SKM-1 (cell line): ENCODE measurements at regions not wholly inside any gene's neighbourhood (a gene's known extent, or its start where the extent isn't known, plus 50 kb on each side); places are given as distances from the start of the nearest gene placed in this dataset.
"Not testable (repeated sequence)": the region's sequence is repeated elsewhere in the genome, so short reads cannot be mapped to it uniquely, and the experiment has no call there.

Experiments used
- DNase-seq: peaks from one replicate; lab custom pipeline; 2025; ENCODE audit not compliant: unreplicated experiment; lab: John Stamatoyannopoulos, UW

GRCh38 chr7:131124001-131124629 is 203.6 kb upstream of the MKLN1 start:
- DNase-seq, result no peak

GRCh38 chr7:131124867-131125266 is 202.8 kb upstream of the MKLN1 start:
- DNase-seq, result no peak

DNA sequence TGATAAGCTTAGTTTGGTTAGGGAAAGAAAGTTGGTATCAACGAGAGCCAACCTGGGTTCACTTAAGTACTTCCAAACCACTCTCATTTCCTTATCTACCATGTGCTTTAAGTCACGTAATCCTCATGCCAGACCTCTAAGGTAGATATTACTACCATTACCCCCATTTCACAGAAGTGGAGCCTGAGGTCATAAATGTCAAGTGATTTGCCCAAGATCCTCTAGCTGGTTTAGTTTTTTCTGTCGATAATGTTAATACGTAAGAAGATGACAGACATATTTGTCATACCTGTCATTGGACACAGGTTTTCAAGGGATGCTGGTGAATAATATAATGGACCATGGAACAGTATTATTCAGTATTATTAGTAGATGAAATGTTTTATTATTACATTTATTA is 197.4 kb upstream of the MKLN1 start:
- no peak for DNase-seq

DNA sequence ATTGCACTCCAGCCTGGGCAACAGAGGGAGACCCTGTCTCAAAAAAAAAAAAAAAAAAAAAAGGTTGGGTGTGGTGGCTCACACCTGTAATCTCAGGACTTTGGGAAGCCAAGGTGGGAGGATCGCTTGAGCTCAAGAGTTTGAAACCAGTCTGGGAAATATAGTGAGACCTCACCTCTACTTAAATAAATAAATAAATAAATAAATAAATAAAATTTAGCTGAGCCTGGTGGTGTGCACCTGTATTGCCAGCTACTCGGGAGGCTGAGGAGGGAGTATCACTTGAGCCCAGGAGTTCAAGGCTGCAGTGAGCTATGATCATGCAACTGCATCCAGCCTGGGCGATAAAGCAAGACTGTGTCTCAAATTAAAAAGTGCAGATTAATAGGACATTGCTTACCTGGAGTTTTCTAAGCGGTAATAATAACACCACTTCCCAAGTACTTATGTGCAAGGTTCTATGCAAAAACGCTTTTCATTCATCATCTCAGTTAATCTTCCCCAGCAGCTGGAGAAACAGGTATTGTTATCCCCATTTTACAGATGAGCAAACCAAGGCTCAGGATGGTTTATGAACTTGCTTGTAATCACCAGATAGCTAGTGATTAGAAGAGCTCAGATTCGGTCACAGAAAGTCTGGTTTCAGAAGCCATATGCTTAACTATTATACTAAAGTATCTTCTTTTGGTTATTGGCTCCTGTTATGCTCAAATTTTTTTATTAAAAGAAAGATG is 196.5 kb upstream of the MKLN1 start:
- DNase-seq, result no peak

DNA sequence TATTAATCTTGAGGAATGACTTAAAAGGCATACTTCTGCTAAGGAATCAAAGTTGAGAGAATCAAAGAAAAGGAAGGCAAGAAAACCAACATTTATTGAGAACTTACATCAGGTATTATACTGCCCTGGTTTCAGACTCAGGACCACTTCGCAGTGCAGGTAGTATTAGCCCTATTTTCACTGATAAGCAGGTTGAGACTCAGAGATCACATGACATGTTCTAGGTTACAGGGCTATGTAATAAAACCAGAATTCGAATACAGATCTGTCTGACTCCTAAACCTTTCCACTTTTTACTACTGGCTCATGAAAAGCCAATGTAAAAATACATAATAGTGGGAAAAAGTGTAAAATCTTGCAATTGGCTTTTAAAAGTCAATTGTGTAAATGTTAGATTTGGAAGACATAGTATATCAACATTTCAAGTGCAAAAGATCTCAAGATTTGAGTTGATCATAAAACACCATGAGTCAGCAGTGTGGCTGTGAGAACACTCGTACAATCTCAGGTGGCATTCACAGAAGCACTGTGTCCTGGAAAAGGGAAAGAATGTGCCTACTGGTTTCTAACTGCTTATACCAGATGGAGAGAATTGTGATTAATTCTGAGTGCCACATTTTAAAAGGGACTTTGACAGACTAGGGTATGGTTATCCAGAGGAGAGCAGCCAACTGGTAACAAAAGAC is 195.8 kb upstream of the MKLN1 start:
- no peak for DNase-seq

DNA sequence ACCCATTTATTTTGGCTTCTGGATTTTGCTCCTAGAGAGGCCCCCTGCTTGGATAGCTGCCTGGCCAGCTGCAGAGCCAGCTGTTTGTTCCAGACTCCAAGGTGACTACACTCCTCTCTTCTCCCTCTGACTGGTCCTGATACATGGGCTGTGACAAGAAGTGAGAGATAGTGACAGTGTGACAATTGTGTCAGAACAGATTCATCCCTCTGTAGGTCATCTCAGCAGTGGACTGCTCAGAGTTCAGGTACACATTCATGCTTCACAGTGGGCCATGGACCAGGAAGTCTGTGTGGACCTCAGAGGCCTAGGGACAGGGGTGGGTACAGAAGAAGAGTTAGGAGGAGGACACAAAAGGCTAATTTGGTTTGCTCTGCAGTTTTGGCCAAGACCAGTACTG is 188.2 kb upstream of the MKLN1 start:
- DNase-seq, result no peak

GRCh38 chr7:131141443-131141967 is 186.2 kb upstream of the MKLN1 start:
- no peak for DNase-seq

- no peak for DNase-seq
Measured at GRCh38 chr7:131143869-131144268, 183.8 kb upstream of the MKLN1 start.

GRCh38 chr7:131145026-131145425 is 182.7 kb upstream of the MKLN1 start:
- no peak for DNase-seq

- DNase-seq, result no peak
Measured at GRCh38 chr7:131145770-131146169, 181.9 kb upstream of the MKLN1 start.

GRCh38 chr7:131147604-131148003 is 180.1 kb upstream of the MKLN1 start:
- no peak for DNase-seq

- no peak for DNase-seq
Measured at GRCh38 chr7:131148258-131148657, 179.4 kb upstream of the MKLN1 start.

DNA sequence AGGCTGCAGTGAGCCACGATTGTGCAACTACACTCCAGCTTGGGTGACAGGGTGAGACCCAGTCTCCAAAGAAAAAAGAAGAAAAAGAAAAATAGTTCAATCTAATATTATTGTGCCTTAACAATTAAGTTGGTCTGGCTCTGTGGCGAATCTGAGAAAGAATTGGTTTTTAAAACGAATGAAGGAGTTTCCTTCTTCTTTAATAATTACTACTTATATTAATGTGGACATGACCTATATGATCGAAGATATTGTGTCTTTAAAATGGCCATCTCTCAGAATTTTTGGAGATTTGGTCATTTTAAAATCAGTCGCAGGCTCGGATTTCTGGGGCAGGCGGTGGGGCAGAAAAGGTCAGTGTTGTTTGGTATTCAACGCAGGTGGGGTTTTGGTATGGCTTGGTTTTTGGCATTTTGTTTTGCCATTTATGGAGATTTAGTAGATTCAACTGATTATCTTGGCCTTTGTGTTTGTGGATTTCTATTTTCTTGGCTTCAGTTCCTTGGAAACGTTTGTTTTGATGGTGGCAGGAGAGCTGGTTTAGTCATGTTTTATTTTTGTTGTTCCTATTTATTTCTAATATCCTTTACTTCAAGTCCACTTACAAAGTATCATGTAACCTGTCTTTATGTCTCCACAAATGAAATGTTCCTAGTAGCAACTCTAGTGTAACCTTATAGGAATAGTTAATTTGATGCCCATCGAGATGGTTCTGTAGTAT is 178.8 kb upstream of the MKLN1 start:
- DNase-seq, result no peak

- no peak for DNase-seq
Measured at GRCh38 chr7:131149429-131149773, 178.3 kb upstream of the MKLN1 start.

GRCh38 chr7:131149840-131150239 is 177.8 kb upstream of the MKLN1 start:
- DNase-seq, result no peak

DNA sequence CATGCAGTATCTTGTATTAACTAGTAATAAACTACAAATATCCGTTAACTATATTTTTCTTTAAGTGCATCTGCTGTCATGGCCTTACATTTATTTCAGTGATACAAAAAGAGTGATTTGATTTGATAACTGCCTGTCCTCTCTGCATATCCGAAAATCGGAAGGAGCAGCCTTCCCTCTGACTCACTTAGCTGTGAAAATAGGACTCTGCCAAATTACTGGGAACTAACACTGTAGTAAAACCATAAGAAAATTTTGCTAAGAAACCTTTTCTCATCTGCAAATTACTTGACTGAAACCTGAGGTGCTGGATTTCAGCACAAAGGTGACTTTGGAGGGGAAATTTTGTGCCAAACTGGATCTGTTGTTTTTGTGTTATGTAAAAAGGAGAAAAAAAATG is 176.6 kb upstream of the MKLN1 start:
- DNase-seq, result no peak

DNA sequence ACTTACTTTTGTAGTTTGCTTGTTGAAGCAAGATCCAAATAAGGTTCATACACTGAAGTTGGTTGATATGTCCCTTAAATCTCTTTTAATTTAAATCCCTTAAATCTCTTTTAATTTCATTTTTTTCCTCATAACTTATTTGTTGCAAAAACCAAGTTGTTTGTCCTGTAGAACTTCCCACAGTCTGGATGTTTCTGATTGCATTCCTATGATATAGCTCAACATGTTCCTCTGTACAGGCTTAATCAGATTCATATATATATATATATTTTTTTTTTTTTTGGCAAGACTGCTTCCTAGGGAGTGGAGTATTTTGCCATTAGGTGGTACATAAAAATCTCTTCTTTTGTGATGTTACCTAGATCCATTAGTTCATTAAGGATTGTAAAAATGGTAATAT is 174.9 kb upstream of the MKLN1 start:
- no peak for DNase-seq

GRCh38 chr7:131154380-131154779 is 173.3 kb upstream of the MKLN1 start:
- DNase-seq, result no peak

GRCh38 chr7:131157530-131158243 is 170.0 kb upstream of the MKLN1 start:
- no peak for DNase-seq

DNA sequence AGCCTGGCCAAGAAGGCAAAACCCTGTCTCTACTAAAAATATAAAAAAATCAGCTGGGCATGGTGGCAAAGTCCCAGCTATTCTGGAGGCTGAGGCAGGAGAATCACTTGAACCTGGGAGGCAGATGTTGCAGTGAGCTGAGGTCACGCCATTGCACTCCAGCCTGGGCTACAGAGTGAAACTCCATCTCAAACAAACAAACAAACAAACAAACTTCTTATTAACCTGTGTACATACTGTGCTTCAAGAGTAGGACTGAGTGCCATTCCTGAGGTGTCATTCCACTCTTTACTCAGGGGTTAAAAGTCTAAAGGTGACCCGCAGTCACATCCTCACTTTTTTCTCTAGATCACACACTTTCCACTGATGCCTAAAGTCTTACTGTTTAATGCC is 169.4 kb upstream of the MKLN1 start:
- not testable (repeated sequence) for DNase-seq

GRCh38 chr7:131159961-131160361 is 167.7 kb upstream of the MKLN1 start:
- no peak for DNase-seq
